Smooth muscle cell (in vitro differentiated cells): ENCODE measurements at regions not wholly inside any gene's neighbourhood (a gene's known extent, or its start where the extent isn't known, plus 50 kb on each side); places are given as distances from the start of the nearest gene placed in this dataset.
A peak's percentile ranks its signal among the peaks of the same experiment; 100 is the strongest.

ENCODE experiments used
- DNase-seq: peaks from one replicate; lab custom pipeline; 2025; ENCODE audit not compliant: unreplicated experiment; lab: John Stamatoyannopoulos, UW
- H2AFZ ChIP-seq: fragments of 200-600 bp; sonication (generic); 2 replicates; pipeline ENCODE4 v1.6.0; 2016; ENCODE audit warnings: antibody characterized with exemption, low read depth, mild to moderate bottlenecking
- H3F3A ChIP-seq: fragments of 200-600 bp; sonication (generic); 2 replicates; pipeline ENCODE4 v1.6.0; 2017; ENCODE audit warnings: antibody characterized with exemption, low read depth
- H3K27ac ChIP-seq: fragments of 200-600 bp; sonication (generic); 2 replicates; pipeline ENCODE4 v1.5.1; 2016; ENCODE audit warnings: low read depth, mild to moderate bottlenecking
- H3K27me3 ChIP-seq: fragments of 200-600 bp; sonication (generic); 2 replicates; pipeline ENCODE4 v1.6.1; 2016; ENCODE audit warnings: low read depth, mild to moderate bottlenecking
- H3K36me3 ChIP-seq: fragments of 200-600 bp; sonication (generic); 2 replicates; pipeline ENCODE4 v1.5.1; 2016; ENCODE audit warnings: low read depth
- H3K4me1 ChIP-seq: fragments of 200-600 bp; sonication (generic); 2 replicates; pipeline ENCODE4 v1.5.1; 2016; ENCODE audit warnings: low read depth
- H3K4me2 ChIP-seq: fragments of 200-600 bp; sonication (generic); 2 replicates; pipeline ENCODE4 v1.6.0; 2016; ENCODE audit warnings: mild to moderate bottlenecking
- H3K4me3 ChIP-seq: fragments of 200-600 bp; sonication (generic); 2 replicates; pipeline ENCODE4 v1.5.1; 2016; ENCODE audit warnings: mild to moderate bottlenecking
- H3K79me2 ChIP-seq: fragments of 200-600 bp; sonication (generic); 2 replicates; pipeline ENCODE4 v1.6.0; 2016; ENCODE audit warnings: low read depth, mild to moderate bottlenecking
- H3K9ac ChIP-seq: fragments of 200-600 bp; sonication (generic); 2 replicates; pipeline ENCODE4 v1.6.0; 2016; ENCODE audit warnings: low read depth
- H3K9me3 ChIP-seq: fragments of 200-600 bp; sonication (generic); replicated peaks from 2 replicates; pipeline ENCODE4 v1.5.1; 2016; ENCODE audit warnings: low read depth
- H4K20me1 ChIP-seq: fragments of 200-600 bp; sonication (generic); 2 replicates; pipeline ENCODE4 v1.6.0; 2016; ENCODE audit warnings: low read depth
- CTCF ChIP-seq: fragments of 200-600 bp; sonication (generic); IDR thresholded peaks from 2 replicates; pipeline ENCODE4 v1.5.1; 2017; ENCODE audit warnings: borderline replicate concordance, mild to moderate bottlenecking, antibody characterized with exemption; ENCODE audit not compliant: insufficient read depth, poor library complexity, severe bottlenecking
- WGBS: methylation state at CpG from one replicate; pipeline ENCODE4 v1.1.7; 2016; ENCODE audit warnings: low lambda C conversion rate; 5-methylcytosine and 5-hydroxymethylcytosine counted together

- no peak overlapping the region for H3K9ac ChIP-seq
- DNase-seq = no peak
- H4K20me1 ChIP-seq = no peaks in the 10 kb centered on the region
- H3K36me3 ChIP-seq = no peaks in the 10 kb centered on the region
- H2AFZ ChIP-seq = no peak overlapping the region
- H3K9me3 ChIP-seq = no peaks in the 10 kb centered on the region
- no peaks in the 10 kb centered on the region for H3F3A ChIP-seq
- no peaks in the 10 kb centered on the region for H3K27me3 ChIP-seq
- H3K27ac ChIP-seq = no peak overlapping the region
- 74% methylated on average over 2 of the region's 2 CpGs for WGBS
- H3K4me3 ChIP-seq = no peak overlapping the region
- no peaks in the 10 kb centered on the region for H3K4me1 ChIP-seq
- no peaks in the 10 kb centered on the region for H3K79me2 ChIP-seq
- no peak for TF ChIP-seq CTCF
- H3K4me2 ChIP-seq = no peak overlapping the region
Observed at GRCh38 chr11:110522471-110522870, 92.7 kb downstream of the FDX1 start.

GRCh38 chr11:110524238-110524637 lies 94.5 kb downstream of the FDX1 start:
- H3K36me3 ChIP-seq = no peaks in the 10 kb centered on the region
- no peaks in the 10 kb centered on the region for H3F3A ChIP-seq
- H3K9me3 ChIP-seq = peaks cover 5% of the 10 kb centered on the region
- peak overlapping the region; percentile 63 for H3K27ac ChIP-seq
- no peak overlapping the region for H3K4me3 ChIP-seq
- H3K9ac ChIP-seq = no peak overlapping the region
- 31% methylated on average over 6 of the region's 6 CpGs for WGBS
- DNase-seq = no peak
- H4K20me1 ChIP-seq = no peaks in the 10 kb centered on the region
- no peak overlapping the region for H2AFZ ChIP-seq
- H3K4me1 ChIP-seq = no peaks in the 10 kb centered on the region
- no peaks in the 10 kb centered on the region for H3K79me2 ChIP-seq
- no peak for TF ChIP-seq CTCF
- no peak overlapping the region for H3K4me2 ChIP-seq
- H3K27me3 ChIP-seq = no peaks in the 10 kb centered on the region

- Histone ChIP-seq H3K9me3 (peaks cover 5% of the 10 kb centered on the region), H3K79me2 (no peaks in the 10 kb centered on the region), H3K9ac (no peak overlapping the region), H2AFZ (no peak overlapping the region), H3K4me2 (no peak overlapping the region), H3K27ac (no peak overlapping the region), H3K4me1 (no peaks in the 10 kb centered on the region), H3K4me3 (no peak overlapping the region), H3F3A (no peaks in the 10 kb centered on the region), H3K36me3 (no peaks in the 10 kb centered on the region), H3K27me3 (no peaks in the 10 kb centered on the region), H4K20me1 (no peaks in the 10 kb centered on the region)
- 48% methylated on average over 1 of the region's 1 CpG for WGBS
- no peak for DNase-seq
- TF ChIP-seq CTCF = no peak
Observed at GRCh38 chr11:110525883-110526282, 96.1 kb downstream of the FDX1 start.

GRCh38 chr11:110526323-110526722 lies 96.6 kb downstream of the FDX1 start:
- 83% methylated on average over 2 of the region's 2 CpGs for WGBS
- H3K4me1 ChIP-seq = no peaks in the 10 kb centered on the region
- no peaks in the 10 kb centered on the region for H3K36me3 ChIP-seq
- DNase-seq = no peak
- H3K4me2 ChIP-seq = no peak overlapping the region
- H3K9ac ChIP-seq = no peak overlapping the region
- no peaks in the 10 kb centered on the region for H3F3A ChIP-seq
- H3K27me3 ChIP-seq = no peaks in the 10 kb centered on the region
- H3K27ac ChIP-seq = no peak overlapping the region
- no peaks in the 10 kb centered on the region for H4K20me1 ChIP-seq
- H2AFZ ChIP-seq = no peak overlapping the region
- no peaks in the 10 kb centered on the region for H3K79me2 ChIP-seq
- H3K9me3 ChIP-seq = peaks cover 5% of the 10 kb centered on the region
- TF ChIP-seq CTCF = no peak
- no peak overlapping the region for H3K4me3 ChIP-seq
